Ovary (tissue), 3 donors: ENCODE measurements at regions not wholly inside any gene's neighbourhood (a gene's known extent, or its start where the extent isn't known, plus 50 kb on each side); places are given as distances from the start of the nearest gene placed in this dataset.

Experiments used
- CTCF ChIP-seq, 3 donors: fragments of 450-650 bp in 2 of 3; fragments of 200-600 bp in 1 of 3; IDR thresholded peaks; one replicate each; pipeline versions ENCODE4 v1.5.1 to v1.8.0; 2016 to 2022; ENCODE audit warnings: antibody characterized with exemption in 3 of 3, mild to moderate bottlenecking in 1 of 3
- EP300 ChIP-seq: sonication (generic); formaldehyde crosslinking; IDR thresholded peaks from one replicate; pipeline ENCODE4 v1.6.1; 2017; ENCODE audit warnings: antibody characterized with exemption
- POLR2A ChIP-seq: fragments of 450-650 bp; IDR thresholded peaks from one replicate; pipeline ENCODE4 v1.6.1; 2017; ENCODE audit warnings: antibody characterized with exemption, mild to moderate bottlenecking, moderate library complexity
- donor health status: DM: no; HTN: no; CAD: no.

- TF ChIP-seq CTCF (IDR thresholded peaks at IDR 0.05) (no peak), POLR2A (no peak), EP300 (no peak)
Measured at GRCh38 chr5:41625571-41625970, 115.2 kb upstream of the PLCXD3 start.
